Pancreas (tissue), 10 donors: ENCODE measurements at regions not wholly inside any gene's neighbourhood (a gene's known extent, or its start where the extent isn't known, plus 50 kb on each side); places are given as distances from the start of the nearest gene placed in this dataset.

Experiments used
- ATAC-seq, 4 donors: fragments of 200-7000 bp; cut with Tn5 transposase; one replicate each; pipeline versions ENCODE4 v1.8.0 to v1.9.1; 2020; ENCODE audit warnings: mild to moderate bottlenecking in 4 of 4, moderate library complexity in 4 of 4
- DNase-seq, 6 donors: peaks; one replicate each; pipeline ENCODE4 v3.0.0-alpha.2; 2020
- FAIRE-seq: peaks from 2 replicates; lab custom pipeline; 2012; peaks lifted over from hg19 to GRCh38; lab: Jason Lieb, UNC
- H3K27ac ChIP-seq, 4 donors: fragments of 200-600 bp; sonication (generic); 1 replicate in 3 of 4; 2 replicates in 1 of 4; pipeline versions ENCODE4 v1.5.0 to v1.8.0; 2020
- H3K27me3 ChIP-seq, 4 donors: fragments of 200-600 bp; one replicate each; pipeline ENCODE4 v1.8.0; 2021
- H3K36me3 ChIP-seq, 3 donors: fragments of 200-600 bp; sonication (generic) in 1 of 3; one replicate each; pipeline versions ENCODE4 v1.5.0 to v1.8.0; 2020 to 2021
- H3K4me1 ChIP-seq, 3 donors: fragments of 200-600 bp; one replicate each; pipeline ENCODE4 v1.8.0; 2021
- H3K4me3 ChIP-seq, 4 donors: fragments of 200-600 bp; sonication (generic) in 2 of 4; one replicate each; pipeline versions ENCODE4 v1.5.0 to v1.8.0; 2020 to 2021
- H3K9me3 ChIP-seq, 4 donors: fragments of 200-600 bp; one replicate each; pipeline ENCODE4 v1.8.0; 2021
- WGBS, 2 donors: extraction: QIAGEN DNeasy Blood & Tissue Kit; methylation state at CpG; one replicate each; pipeline ENCODE4 v1.1.7; 2013; 5-methylcytosine and 5-hydroxymethylcytosine counted together
- intact Hi-C, 3 donors: fragments of 100-400 bp; cut with DNase I; formaldehyde crosslinking; loops; one replicate each; pipeline versions ENCODE4 v1.11.1 to v1.14.2; 2022
- TF ChIP-seq, protein P1 (sequence below), 4 donors: fragments of 200-600 bp; sonication (generic) in 3 of 4; IDR thresholded peaks; one replicate each; pipeline versions ENCODE4 v1.5.0 to v1.8.0; 2021; ENCODE audit warnings: antibody characterized with exemption in 4 of 4
- donor health status: healthy with polysubstance abuse.
- donor health status: DM: no; HTN: no; CAD: no; lungs with moderate emphysema.
- donor health status: DM: no; HTN: no; CAD: no.
- donor health status: control.
- donor health status: control.
- donor health status: Bipolar disorder and iron deficiency.
- donor health status: DM: yes; HTN: yes; CAD: no.
- donor health status: DM: no; HTN: no; CAD: no.
- donor health status: DM: no; HTN: no; CAD: no.
- donor health status: DM: yes; HTN: yes; CAD: no.

GRCh38 chr12:127723251-127723650 lies 543.7 kb upstream of the TMEM132C start:
- FAIRE-seq (no peak), ATAC-seq (no peak), DNase-seq (no peak)
- WGBS, 2 donors, result 34 to 36% methylated on average over 4 of the region's 4 CpGs
- TF ChIP-seq, protein P1, sequence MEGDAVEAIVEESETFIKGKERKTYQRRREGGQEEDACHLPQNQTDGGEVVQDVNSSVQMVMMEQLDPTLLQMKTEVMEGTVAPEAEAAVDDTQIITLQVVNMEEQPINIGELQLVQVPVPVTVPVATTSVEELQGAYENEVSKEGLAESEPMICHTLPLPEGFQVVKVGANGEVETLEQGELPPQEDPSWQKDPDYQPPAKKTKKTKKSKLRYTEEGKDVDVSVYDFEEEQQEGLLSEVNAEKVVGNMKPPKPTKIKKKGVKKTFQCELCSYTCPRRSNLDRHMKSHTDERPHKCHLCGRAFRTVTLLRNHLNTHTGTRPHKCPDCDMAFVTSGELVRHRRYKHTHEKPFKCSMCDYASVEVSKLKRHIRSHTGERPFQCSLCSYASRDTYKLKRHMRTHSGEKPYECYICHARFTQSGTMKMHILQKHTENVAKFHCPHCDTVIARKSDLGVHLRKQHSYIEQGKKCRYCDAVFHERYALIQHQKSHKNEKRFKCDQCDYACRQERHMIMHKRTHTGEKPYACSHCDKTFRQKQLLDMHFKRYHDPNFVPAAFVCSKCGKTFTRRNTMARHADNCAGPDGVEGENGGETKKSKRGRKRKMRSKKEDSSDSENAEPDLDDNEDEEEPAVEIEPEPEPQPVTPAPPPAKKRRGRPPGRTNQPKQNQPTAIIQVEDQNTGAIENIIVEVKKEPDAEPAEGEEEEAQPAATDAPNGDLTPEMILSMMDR (IDR thresholded peaks at IDR 0.05), result no peak
- no peaks in the 10 kb centered on the region for H3K27me3 ChIP-seq
- no peaks in the 10 kb centered on the region for H3K9me3 ChIP-seq
- H3K4me3 ChIP-seq, result no peak overlapping the region
- intact Hi-C loops, result no loop called here
- no peaks in the 10 kb centered on the region for H3K36me3 ChIP-seq
- no peaks in the 10 kb centered on the region for H3K4me1 ChIP-seq
- H3K27ac ChIP-seq, result no peak overlapping the region

DNA sequence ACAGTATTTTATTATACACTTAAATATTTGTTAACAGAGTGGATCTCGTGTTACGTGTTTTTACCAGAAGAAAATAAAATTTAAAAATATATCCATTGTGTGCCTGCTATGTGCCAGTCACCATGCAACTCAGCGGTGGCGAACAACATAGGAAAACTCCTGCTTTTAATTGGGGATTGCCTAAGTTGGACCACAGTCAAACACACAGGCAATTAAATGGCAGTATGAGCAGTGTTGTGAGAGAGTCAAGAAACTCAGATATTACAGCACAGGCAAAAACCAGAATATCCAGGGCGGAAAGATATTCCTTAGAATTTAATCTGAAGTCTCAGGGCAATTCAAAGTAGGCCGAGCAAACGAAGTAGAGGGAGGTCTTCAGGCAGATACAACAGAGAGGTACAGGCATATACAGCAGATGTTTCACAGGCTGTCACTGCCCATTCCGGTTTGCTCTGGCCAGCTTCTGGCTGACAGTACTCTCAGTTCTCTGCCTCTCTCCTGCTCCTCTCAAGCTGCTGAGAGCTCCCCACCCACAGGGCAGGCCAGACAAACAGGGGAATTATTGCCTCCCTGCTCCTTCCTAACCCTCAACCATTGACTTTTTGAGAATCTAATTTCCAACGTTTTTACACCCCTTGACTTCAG lies 540.2 kb upstream of the TMEM132C start:
- ATAC-seq (no peak), DNase-seq (no peak), FAIRE-seq (no peak)
- Histone ChIP-seq H3K27ac (no peak overlapping the region), H3K4me1 (no peaks in the 10 kb centered on the region), H3K9me3 (no peaks in the 10 kb centered on the region), H3K4me3 (no peak overlapping the region), H3K36me3 (no peaks in the 10 kb centered on the region), H3K27me3 (no peaks in the 10 kb centered on the region)
- 54 to 67% methylated on average over 9 of the region's 9 CpGs for WGBS, 2 donors
- intact Hi-C loops, result no loop called here
- TF ChIP-seq, protein P1 (IDR thresholded peaks at IDR 0.05), result no peak

- no peak for ATAC-seq
- no peak for FAIRE-seq
- TF ChIP-seq, protein P1 (IDR thresholded peaks at IDR 0.05), result no peak
- Histone ChIP-seq H3K27ac (no peak overlapping the region), H3K36me3 (no peaks in the 10 kb centered on the region), H3K4me3 (no peak overlapping the region), H3K4me1 (no peaks in the 10 kb centered on the region), H3K27me3 (no peaks in the 10 kb centered on the region), H3K9me3 (no peaks in the 10 kb centered on the region)
- intact Hi-C loops, result no loop called here
- WGBS, 2 donors, result 45 to 51% methylated on average over 3 of the region's 3 CpGs
- no peak for DNase-seq
These were observed 538.7 kb upstream of the TMEM132C start for GRCh38 chr12:127728285-127728684.

- 70 to 79% methylated on average over 5 of the region's 5 CpGs for WGBS, 2 donors
- intact Hi-C loops, result no loop called here
- DNase-seq (no peak), FAIRE-seq (no peak), ATAC-seq (no peak)
- Histone ChIP-seq H3K4me1 (no peaks in the 10 kb centered on the region), H3K4me3 (no peak overlapping the region), H3K27me3 (no peaks in the 10 kb centered on the region), H3K9me3 (no peaks in the 10 kb centered on the region), H3K27ac (no peak overlapping the region), H3K36me3 (no peaks in the 10 kb centered on the region)
- TF ChIP-seq, protein P1 (IDR thresholded peaks at IDR 0.05), result no peak
These were observed 538.2 kb upstream of the TMEM132C start for GRCh38 chr12:127728729-127729128.

DNA sequence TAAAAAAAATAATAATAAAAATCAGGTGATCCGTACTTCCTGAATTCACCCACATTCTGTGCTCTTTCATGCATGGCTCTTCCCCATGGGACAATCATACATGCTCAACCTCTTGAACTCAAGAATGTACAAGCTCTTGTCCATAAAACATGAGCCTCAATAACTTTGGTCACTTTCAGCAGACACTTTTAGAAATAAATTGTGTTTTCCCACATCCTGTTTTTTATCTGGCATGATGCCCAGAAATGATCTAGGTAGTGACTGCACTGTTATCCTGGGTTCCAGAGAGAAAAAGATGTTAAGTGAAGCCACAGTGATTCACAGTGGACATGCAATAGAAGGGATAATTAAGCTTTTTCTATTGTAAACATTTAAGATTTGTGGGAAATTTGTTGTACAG lies 537.6 kb upstream of the TMEM132C start:
- no peaks in the 10 kb centered on the region for H3K4me1 ChIP-seq
- H3K27ac ChIP-seq, result no peak overlapping the region
- 43 to 60% methylated on average over 1 of the region's 1 CpG for WGBS, 2 donors
- ATAC-seq (no peak), FAIRE-seq (no peak), DNase-seq (no peak)
- H3K4me3 ChIP-seq, result no peak overlapping the region
- intact Hi-C loops, result no loop called here
- no peaks in the 10 kb centered on the region for H3K9me3 ChIP-seq
- no peaks in the 10 kb centered on the region for H3K36me3 ChIP-seq
- TF ChIP-seq, protein P1 (IDR thresholded peaks at IDR 0.05), result no peak
- no peaks in the 10 kb centered on the region for H3K27me3 ChIP-seq
